NCI-H1436 (cell line): ENCODE measurements at regions not wholly inside any gene's neighbourhood (a gene's known extent, or its start where the extent isn't known, plus 50 kb on each side); places are given as distances from the start of the nearest gene placed in this dataset.

ENCODE experiments used
- DNase-seq: peaks from one replicate; lab custom pipeline; 2025; lab: John Stamatoyannopoulos, UW

DNA sequence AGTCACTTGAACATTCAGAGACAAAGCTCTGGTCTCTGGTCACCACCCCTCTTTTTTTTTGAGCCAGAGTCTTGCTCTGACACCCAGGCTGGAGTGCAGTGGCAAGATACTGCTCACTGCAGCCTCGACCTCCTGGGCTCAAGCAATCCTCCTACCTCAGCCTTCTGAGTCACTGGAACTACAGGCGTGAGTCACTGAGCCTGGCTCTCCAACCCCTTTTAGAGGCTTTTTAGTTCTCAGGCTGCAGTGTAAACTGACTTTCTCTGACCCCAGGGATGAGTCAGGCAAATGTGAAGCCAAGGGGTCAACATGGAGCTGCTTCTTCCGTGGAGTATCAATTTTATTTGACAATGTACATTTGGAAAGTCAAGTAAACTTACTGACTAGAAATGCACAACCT, 229.2 kb downstream of the PTTG2 start:
- DNase-seq = no peak

GRCh38 chr4:38190717-38191178, 230.6 kb downstream of the PTTG2 start:
- no peak for DNase-seq

- no peak for DNase-seq
Observed at GRCh38 chr4:38192516-38192915, 232.3 kb downstream of the PTTG2 start.

GRCh38 chr4:38193236-38193863, 233.2 kb downstream of the PTTG2 start:
- DNase-seq = no peak

DNA sequence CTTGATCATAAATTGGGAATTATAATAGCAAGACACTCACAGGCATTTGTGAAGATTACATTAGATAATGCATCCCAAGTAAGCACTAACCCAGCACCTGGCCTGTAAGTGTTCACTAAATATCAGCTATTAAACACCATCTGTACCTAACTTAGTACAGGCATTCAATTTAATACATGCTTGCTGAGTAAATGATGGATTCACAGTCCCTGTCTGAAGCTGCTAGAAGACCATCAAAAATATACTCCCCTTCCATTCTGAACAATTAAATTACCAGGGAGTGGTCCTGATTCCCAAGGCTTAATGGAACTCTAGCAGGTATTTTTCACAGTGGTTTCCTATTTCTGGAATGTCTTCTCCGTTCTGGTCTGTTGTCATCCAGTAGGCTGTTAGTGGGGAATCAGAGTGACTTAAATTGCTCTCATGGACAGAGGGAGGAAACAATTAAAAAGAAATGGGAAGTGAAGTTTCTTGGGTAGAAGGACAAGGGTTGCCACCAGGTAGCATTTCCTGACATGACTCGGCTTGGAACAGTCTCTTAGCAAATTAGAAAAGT, 233.9 kb downstream of the PTTG2 start:
- DNase-seq = no peak

DNA sequence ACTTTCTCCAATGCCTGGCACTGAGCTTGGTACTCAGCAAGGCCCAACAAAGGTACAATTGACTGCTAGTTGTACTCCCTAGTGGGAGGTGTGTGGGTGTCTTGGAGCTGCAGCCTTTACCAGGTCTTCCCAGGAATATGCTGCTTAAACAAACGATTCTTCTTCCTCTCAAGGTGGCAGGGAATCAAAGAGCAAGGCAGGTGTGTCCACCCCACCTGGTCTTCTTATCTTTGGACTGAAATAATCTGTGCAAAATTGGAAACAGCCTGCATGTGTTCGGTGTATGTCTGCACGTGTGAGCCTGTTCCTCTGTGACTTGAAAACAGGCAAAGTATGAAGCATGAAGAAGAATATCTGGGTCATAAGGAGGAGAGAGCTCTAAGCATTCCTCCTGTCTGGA, 235.3 kb downstream of the PTTG2 start:
- DNase-seq = no peak

DNA sequence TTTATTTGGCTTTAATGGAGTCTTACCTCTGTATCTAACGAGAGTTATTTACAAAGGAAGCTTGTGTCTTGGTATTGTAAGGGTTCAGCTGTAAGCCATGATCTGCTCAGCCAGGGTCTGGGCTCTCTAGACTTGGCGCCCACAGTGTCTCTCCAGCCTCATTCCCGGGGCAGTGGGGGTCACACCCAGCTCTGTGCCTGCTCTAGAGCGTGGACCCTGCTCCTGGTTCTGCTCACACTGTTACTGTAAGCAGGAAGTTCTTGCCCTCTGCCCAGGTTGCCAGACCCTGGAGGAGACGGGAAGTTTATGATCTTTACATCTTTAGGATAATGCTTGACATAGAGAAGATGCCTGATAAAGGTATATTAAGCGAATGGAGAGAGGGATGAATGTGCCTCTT, 235.7 kb downstream of the PTTG2 start:
- DNase-seq = no peak

DNA sequence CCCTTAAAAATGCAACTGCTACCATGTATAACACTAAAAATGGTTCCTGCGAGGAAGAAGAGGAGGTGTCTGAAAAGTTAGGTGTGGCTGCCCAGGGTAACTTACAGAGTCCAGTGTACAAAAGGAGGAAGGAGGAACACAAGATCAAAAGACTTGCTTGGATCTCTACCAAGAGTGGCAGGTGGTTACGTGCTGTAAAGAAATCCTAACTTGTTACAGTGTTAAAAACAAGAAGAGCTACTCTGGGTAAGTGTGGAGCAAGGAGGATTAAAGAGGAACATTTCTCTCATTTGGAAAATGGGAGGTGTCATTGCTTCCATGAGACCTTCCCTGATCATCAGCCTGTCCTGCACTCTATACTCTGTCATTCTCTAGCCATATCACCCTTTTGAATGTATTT, 242.0 kb downstream of the PTTG2 start:
- DNase-seq = no peak

DNA sequence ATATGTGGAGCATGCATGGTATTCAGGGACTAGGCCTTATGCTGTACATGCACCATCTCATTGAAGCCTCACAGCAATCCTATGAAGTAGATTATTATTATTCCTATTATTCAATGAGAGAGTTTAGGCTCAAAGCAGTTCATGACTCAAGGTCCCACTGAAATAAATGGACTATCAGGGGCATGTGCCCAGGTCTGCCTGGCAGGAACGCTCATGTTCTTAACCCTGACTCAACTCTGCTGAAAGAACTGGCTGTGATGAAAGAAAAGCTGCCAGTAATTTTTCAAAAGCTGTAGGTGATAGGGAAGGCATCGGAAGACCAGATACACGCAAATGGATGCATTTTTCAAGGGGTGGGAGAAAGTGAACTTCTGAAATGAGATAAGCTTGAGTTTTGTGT, 243.4 kb downstream of the PTTG2 start:
- DNase-seq = no peak

GRCh38 chr4:38204339-38205035, 244.3 kb downstream of the PTTG2 start:
- DNase-seq = no peak

DNA sequence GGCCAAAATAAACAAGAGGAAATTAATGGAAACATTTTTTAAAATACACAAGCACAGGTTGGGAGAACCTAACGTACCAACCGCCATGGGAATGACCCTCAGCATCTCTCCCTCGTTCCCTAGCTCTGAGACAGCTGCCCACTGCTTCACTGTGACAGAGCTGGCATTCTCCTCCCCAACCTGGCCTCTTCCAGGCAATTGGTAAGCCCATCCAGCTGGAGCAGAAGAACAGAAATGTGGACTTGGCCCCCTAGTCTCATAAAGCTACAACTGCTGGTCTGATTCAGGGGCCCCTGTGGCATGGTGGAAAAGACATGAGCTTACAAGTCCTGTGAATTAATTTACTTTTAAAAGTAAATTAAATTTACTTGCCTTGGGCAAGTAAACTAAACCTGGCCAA, 245.1 kb downstream of the PTTG2 start:
- no peak for DNase-seq

DNA sequence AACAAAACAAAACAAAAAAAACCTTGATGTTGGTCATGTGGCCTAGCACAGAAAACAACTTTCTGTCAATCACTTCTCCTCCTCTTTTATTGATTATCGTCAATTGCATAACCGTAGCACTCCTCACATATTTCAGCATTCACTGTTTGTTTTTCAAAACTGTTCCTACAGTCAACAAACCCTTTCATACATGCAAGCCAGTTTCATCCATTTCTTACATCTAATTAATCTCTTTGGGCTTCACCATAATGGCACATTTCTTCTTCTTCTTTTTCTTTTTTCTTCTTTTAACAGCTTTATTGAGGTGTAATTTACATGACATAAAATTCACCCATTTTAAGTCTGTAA, 246.9 kb downstream of the PTTG2 start:
- DNase-seq = no peak

GRCh38 chr4:38209654-38210053, 249.5 kb downstream of the PTTG2 start:
- DNase-seq = no peak

GRCh38 chr4:38210396-38211114, 250.4 kb downstream of the PTTG2 start:
- DNase-seq = no peak

DNA sequence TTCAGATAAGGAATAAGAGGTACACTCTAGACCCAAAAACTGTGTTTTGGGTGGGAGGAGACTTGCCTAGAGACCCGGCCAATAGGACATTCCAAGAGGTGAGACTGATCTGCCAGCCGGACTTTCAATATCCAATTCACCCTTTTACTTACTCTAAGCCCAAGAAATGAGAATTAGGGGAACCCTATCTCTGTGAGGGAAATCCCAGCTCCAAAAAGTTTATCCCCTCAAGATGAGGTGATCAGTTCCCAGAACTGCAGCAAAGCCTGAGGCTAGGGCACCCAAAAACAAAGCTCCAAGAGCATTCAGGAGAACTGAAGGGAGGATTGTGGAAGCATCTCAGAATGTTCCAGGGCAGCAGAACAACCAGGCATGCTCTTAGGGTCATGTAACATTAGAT, 251.7 kb downstream of the PTTG2 start:
- no peak for DNase-seq

DNA sequence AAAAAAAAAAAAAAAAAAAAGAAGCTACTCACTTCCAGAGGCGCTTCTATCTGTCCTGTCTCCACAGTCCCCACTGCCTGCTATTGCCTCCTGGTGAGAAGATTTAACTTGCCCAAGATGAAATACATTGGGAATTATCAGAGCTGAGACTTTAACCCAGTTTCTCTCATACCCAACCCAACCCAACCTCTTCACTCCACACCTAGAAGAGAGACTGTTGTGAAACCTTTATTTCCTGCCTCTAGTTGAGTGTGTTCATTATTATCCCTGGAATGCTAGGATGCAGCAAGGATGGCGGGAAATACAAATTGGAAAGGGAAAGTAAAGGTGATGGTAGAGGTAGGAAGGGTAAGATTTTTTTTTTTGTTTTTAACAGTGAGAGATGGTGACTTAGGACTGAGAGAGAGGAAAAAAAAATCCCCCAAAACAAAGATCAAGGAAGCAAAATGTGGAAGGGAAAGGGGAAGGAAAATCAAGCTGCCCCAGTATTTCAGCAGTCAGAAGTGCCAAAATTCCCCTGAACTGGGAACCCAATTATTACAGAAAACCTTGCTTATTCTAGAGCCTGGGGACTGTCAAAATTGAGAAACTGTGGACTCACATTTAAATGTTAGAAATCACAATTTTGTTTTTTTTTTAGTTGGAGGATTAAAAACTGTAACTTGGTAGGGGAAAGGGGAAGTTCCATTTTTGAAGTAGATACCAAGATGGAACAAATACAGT, 253.0 kb downstream of the PTTG2 start:
- DNase-seq = no peak

DNA sequence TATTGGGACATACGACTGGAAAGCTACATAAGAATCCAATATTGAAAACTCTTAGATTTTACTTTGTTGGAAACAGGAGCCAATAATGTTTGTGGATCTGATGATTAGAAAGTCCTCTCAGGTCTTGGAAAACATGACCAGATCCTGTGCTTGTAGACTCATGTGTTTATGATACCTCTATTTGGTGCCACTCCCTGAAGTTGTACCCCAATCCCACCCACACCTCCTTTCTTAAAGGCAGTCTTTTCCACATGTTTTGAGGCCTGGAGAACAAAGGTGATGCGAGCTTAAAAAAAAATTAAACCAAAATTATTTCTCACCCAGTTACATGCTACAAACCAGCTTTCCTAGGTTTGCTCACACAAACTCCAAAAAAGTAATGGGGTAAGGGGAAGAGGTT, 262.7 kb downstream of the PTTG2 start:
- no peak for DNase-seq

- no peak for DNase-seq
Observed at GRCh38 chr4:38223306-38223705, 263.1 kb downstream of the PTTG2 start.

- no peak for DNase-seq
Observed at GRCh38 chr4:38223782-38224236, 263.6 kb downstream of the PTTG2 start.

- no peak for DNase-seq
Observed at GRCh38 chr4:38224850-38225249, 264.7 kb downstream of the PTTG2 start.

- DNase-seq = no peak
Observed at GRCh38 chr4:38226170-38226569, 266.0 kb downstream of the PTTG2 start.

- DNase-seq = no peak
Observed at GRCh38 chr4:38230121-38230801, 270.1 kb downstream of the PTTG2 start.
